ENCODE measurements at regions not wholly inside any gene's neighbourhood (a gene's known extent, or its start where the extent isn't known, plus 50 kb on each side); places are given as distances from the start of the nearest gene placed in this dataset.

DNA sequence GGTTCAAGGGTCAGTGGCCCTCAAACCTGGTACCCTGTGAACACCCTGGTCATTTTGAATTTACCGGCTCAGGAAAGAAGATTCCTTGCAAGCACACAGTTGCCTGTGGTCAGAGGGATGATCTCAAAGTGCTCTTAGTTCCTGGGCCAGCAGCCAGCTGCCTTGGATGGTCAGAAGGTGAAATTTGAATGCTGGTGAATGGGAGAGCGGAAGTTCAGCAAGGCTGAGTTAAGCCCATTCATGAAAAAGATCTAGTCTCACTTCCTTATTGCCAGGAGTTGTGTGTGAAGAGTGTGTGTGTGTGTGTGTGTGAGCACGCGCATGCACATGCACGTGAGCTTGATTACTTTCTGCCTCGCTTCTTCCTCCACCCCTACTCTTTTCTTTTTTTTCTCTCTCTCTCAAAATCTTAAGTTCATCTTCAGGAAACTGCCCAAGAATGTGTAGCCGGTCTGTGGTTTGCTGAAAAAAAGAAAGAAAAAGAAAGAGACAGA lies 155.5 kb upstream of the CCND2 start:
- Mint-ChIP-seq H3K27me3 (no peaks in the 10 kb centered on the region), H3K9me3 (ENCODE audit: insufficient read depth) (no peaks in the 10 kb centered on the region), H3K4me3 (peak overlapping the region; percentile 78), H3K27ac (peak overlapping the region; percentile 85), H3K4me1 (peaks cover 54% of the 10 kb centered on the region)
- peak overlapping the region; percentile 47 to 59 for H3K27ac ChIP-seq (ENCODE audit: low read length in 2 of 2)
- H4K20me1 ChIP-seq (ENCODE audit: control insufficient read depth, insufficient read depth, low read length, poor library complexity, severe bottlenecking), result no peaks in the 10 kb centered on the region
- TF ChIP-seq EZH2 (IDR thresholded peaks at IDR 0.05; ENCODE audit: borderline replicate concordance, insufficient read depth, low read depth, low read length, poor library complexity, severe bottlenecking), result no peak
- no peak for TF ChIP-seq CTCF (IDR thresholded peaks at IDR 0.05)
- peak overlapping the region; percentile 33 for H3K9ac ChIP-seq (ENCODE audit: low read length)
- 7% methylated on average over 3 of the region's 7 CpGs for WGBS (ENCODE audit: insufficient coverage)
- peak overlapping the region; percentile 70 for H3K4me2 ChIP-seq (replicated peaks; ENCODE audit: low read depth, low read length, poor library complexity, severe bottlenecking)
- peaks cover 49 to 51% of the 10 kb centered on the region in 2 donors for H3K4me1 ChIP-seq (ENCODE audit: control insufficient read depth in 2 of 2, insufficient read depth in 2 of 2, low read length in 2 of 2)
- no peaks in the 10 kb centered on the region for H3K9me3 ChIP-seq (ENCODE audit: control extremely low read depth in 1 of 3, control insufficient read depth in 2 of 3, insufficient read depth in 1 of 3, low read length in 2 of 3)
- H3K36me3 ChIP-seq (replicated peaks in 1 of 2; ENCODE audit: control extremely low read depth in 1 of 2, control insufficient read depth in 1 of 2, extremely low read depth in 1 of 2, insufficient read depth in 2 of 2, low read length in 1 of 2), result no peaks in the 10 kb centered on the region
- peaks cover 0 to 1% (median 0%) of the 10 kb centered on the region in 4 experiments for H3K27me3 ChIP-seq (replicated peaks in 1 of 4; ENCODE audit: control extremely low read depth in 1 of 4, control insufficient read depth in 3 of 4, insufficient read depth in 4 of 4, low read length in 3 of 4)
- H2AFZ ChIP-seq (ENCODE audit: insufficient read depth, low read depth, low read length, poor library complexity, severe bottlenecking), result no peak overlapping the region
- no peaks in the 10 kb centered on the region for H3K79me2 ChIP-seq (ENCODE audit: control insufficient read depth, insufficient read depth, low read length)
- peak overlapping the region in 3 of 5 experiments; percentile 21 to 56 (median 34) for H3K4me3 ChIP-seq (ENCODE audit: control extremely low read depth in 1 of 5, extremely low read depth in 1 of 5, insufficient read depth in 1 of 5, low read depth in 2 of 5, low read length in 4 of 5)
- intact Hi-C loops (cut with micrococcal nuclease), result loop anchor here (1.0 to 2.0 kb wide), 6 partner anchors 11 to 152 kb away; no protein-coding TSS in a partner anchor
- ChIA-PET POLR2A (interaction anchor here (0.7 to 5.4 kb wide), 7 partner anchors 17 to 1441 kb away, joined by 3 to 28 read pairs (median 3); no protein-coding TSS in a partner anchor), CTCF (interaction anchor here (1.4 to 6.3 kb wide), 5 partner anchors 11 to 158 kb away, joined by 3 to 42 read pairs (median 16); no protein-coding TSS in a partner anchor)
- ATAC-seq (ENCODE audit: low read depth) (peak; percentile 90), DNase-seq (peak; percentile 90)

GRCh38 chr12:4117386-4118016 lies 156.1 kb upstream of the CCND2 start:
- H3K4me3 Mint-ChIP-seq, result peak overlapping the region; percentile 78
- no peak overlapping the region for H2AFZ ChIP-seq (ENCODE audit: insufficient read depth, low read depth, low read length, poor library complexity, severe bottlenecking)
- ChIA-PET POLR2A (interaction anchor here (0.7 to 5.4 kb wide), 7 partner anchors 24 to 1440 kb away, joined by 3 to 28 read pairs (median 3); no protein-coding TSS in a partner anchor), CTCF (interaction anchor here (0.9 to 6.3 kb wide), 6 partner anchors 10 to 233 kb away, joined by 3 to 42 read pairs (median 12); no protein-coding TSS in a partner anchor)
- no peaks in the 10 kb centered on the region for H3K9me3 ChIP-seq (ENCODE audit: control extremely low read depth in 1 of 3, control insufficient read depth in 2 of 3, insufficient read depth in 1 of 3, low read length in 2 of 3)
- DNase-seq, result no peak
- no peaks in the 10 kb centered on the region for H3K27me3 Mint-ChIP-seq
- WGBS (ENCODE audit: insufficient coverage), result 27% methylated on average over 12 of the region's 12 CpGs
- no peaks in the 10 kb centered on the region for H4K20me1 ChIP-seq (ENCODE audit: control insufficient read depth, insufficient read depth, low read length, poor library complexity, severe bottlenecking)
- H3K9ac ChIP-seq (ENCODE audit: low read length), result peak overlapping the region; percentile 33
- H3K9me3 Mint-ChIP-seq (ENCODE audit: insufficient read depth), result no peaks in the 10 kb centered on the region
- peaks cover 49 to 51% of the 10 kb centered on the region in 2 donors for H3K4me1 ChIP-seq (ENCODE audit: control insufficient read depth in 2 of 2, insufficient read depth in 2 of 2, low read length in 2 of 2)
- H3K27ac Mint-ChIP-seq, result peak overlapping the region; percentile 85
- H3K27me3 ChIP-seq (replicated peaks in 1 of 4; ENCODE audit: control extremely low read depth in 1 of 4, control insufficient read depth in 3 of 4, insufficient read depth in 4 of 4, low read length in 3 of 4), result peaks cover 0 to 3% (median 0%) of the 10 kb centered on the region in 4 experiments
- H3K4me2 ChIP-seq (replicated peaks; ENCODE audit: low read depth, low read length, poor library complexity, severe bottlenecking), result peak overlapping the region; percentile 70
- H3K27ac ChIP-seq (ENCODE audit: low read length in 2 of 2), result no peak overlapping the region
- H3K36me3 ChIP-seq (replicated peaks in 1 of 2; ENCODE audit: control extremely low read depth in 1 of 2, control insufficient read depth in 1 of 2, extremely low read depth in 1 of 2, insufficient read depth in 2 of 2, low read length in 1 of 2), result no peaks in the 10 kb centered on the region
- peak overlapping the region in 3 of 5 experiments; percentile 2 to 56 (median 21) for H3K4me3 ChIP-seq (ENCODE audit: control extremely low read depth in 1 of 5, extremely low read depth in 1 of 5, insufficient read depth in 1 of 5, low read depth in 2 of 5, low read length in 4 of 5)
- H3K79me2 ChIP-seq (ENCODE audit: control insufficient read depth, insufficient read depth, low read length), result no peaks in the 10 kb centered on the region
- peaks cover 54% of the 10 kb centered on the region for H3K4me1 Mint-ChIP-seq
- intact Hi-C loops (cut with micrococcal nuclease), result loop anchor here (1.0 to 2.0 kb wide), 6 partner anchors 10 to 153 kb away; no protein-coding TSS in a partner anchor
- TF ChIP-seq CTCF (IDR thresholded peaks at IDR 0.05) (no peak), EZH2 (IDR thresholded peaks at IDR 0.05; ENCODE audit: borderline replicate concordance, insufficient read depth, low read depth, low read length, poor library complexity, severe bottlenecking) (no peak)
- ATAC-seq (ENCODE audit: low read depth), result peak; percentile 13
